Fibroblast of gingiva (primary cell): ENCODE measurements at regions not wholly inside any gene's neighbourhood (a gene's known extent, or its start where the extent isn't known, plus 50 kb on each side); places are given as distances from the start of the nearest gene placed in this dataset.
"Not testable (repeated sequence)": the region's sequence is repeated elsewhere in the genome, so short reads cannot be mapped to it uniquely, and the experiment has no call there.

ENCODE experiments used
- DNase-seq: peaks from one replicate; pipeline ENCODE4 v3.0.0-alpha.2; 2011; ENCODE audit warnings: low read depth

- no peak for DNase-seq
Measured at GRCh38 chr5:159786201-159786600, 130.1 kb upstream of the ADRA1B start.

GRCh38 chr5:159786901-159787691 lies 129.2 kb upstream of the ADRA1B start:
- DNase-seq, result peak; percentile 98

GRCh38 chr5:159787837-159788236 lies 128.4 kb upstream of the ADRA1B start:
- DNase-seq, result no peak

- DNase-seq, result no peak
Measured at GRCh38 chr5:159788835-159789331, 127.4 kb upstream of the ADRA1B start.

- DNase-seq, result no peak
Measured at GRCh38 chr5:159792180-159792579, 124.1 kb upstream of the ADRA1B start.

- DNase-seq, result no peak
Measured at GRCh38 chr5:159797261-159797970, 118.9 kb upstream of the ADRA1B start.

GRCh38 chr5:159799701-159800100 lies 116.6 kb upstream of the ADRA1B start:
- no peak for DNase-seq

GRCh38 chr5:159800131-159800840 lies 116.0 kb upstream of the ADRA1B start:
- peak; percentile 47 for DNase-seq

- DNase-seq, result no peak
Measured at GRCh38 chr5:159801303-159801702, 115.0 kb upstream of the ADRA1B start.

GRCh38 chr5:159802661-159803060 lies 113.6 kb upstream of the ADRA1B start:
- no peak for DNase-seq

- DNase-seq, result no peak
Measured at GRCh38 chr5:159804121-159804520, 112.2 kb upstream of the ADRA1B start.

- peak; percentile 75 for DNase-seq
Measured at GRCh38 chr5:159805021-159805420, 111.3 kb upstream of the ADRA1B start.

GRCh38 chr5:159807135-159807534 lies 109.1 kb upstream of the ADRA1B start:
- not testable (repeated sequence) for DNase-seq

GRCh38 chr5:159807586-159807985 lies 108.7 kb upstream of the ADRA1B start:
- no peak for DNase-seq

GRCh38 chr5:159811712-159812111 lies 104.6 kb upstream of the ADRA1B start:
- no peak for DNase-seq

GRCh38 chr5:159812759-159813158 lies 103.5 kb upstream of the ADRA1B start:
- not testable (repeated sequence) for DNase-seq

GRCh38 chr5:159814222-159814621 lies 102.1 kb upstream of the ADRA1B start:
- DNase-seq, result no peak

GRCh38 chr5:159814805-159815585 lies 101.3 kb upstream of the ADRA1B start:
- DNase-seq, result no peak

- DNase-seq, result no peak
Measured at GRCh38 chr5:159817262-159818029, 98.8 kb upstream of the ADRA1B start.

- DNase-seq, result peak; percentile 78
Measured at GRCh38 chr5:159819591-159820411, 96.5 kb upstream of the ADRA1B start.
